HG02938 (cell line): ENCODE measurements at regions not wholly inside any gene's neighbourhood (a gene's known extent, or its start where the extent isn't known, plus 50 kb on each side); places are given as distances from the start of the nearest gene placed in this dataset.
"Not testable (repeated sequence)": the region's sequence is repeated elsewhere in the genome, so short reads cannot be mapped to it uniquely, and the experiment has no call there.

Experiments
- ATAC-seq: cut with Tn5 transposase; IDR thresholded peaks from one replicate; pipeline ENCODE4 v1.9.1; 2021; ENCODE audit warnings: mild to moderate bottlenecking, moderate library complexity; ENCODE audit not compliant: unreplicated experiment

GRCh38 chr14:106355007-106355791 lies 828.8 kb downstream of the TMEM121 start:
- not testable (repeated sequence) for ATAC-seq

DNA sequence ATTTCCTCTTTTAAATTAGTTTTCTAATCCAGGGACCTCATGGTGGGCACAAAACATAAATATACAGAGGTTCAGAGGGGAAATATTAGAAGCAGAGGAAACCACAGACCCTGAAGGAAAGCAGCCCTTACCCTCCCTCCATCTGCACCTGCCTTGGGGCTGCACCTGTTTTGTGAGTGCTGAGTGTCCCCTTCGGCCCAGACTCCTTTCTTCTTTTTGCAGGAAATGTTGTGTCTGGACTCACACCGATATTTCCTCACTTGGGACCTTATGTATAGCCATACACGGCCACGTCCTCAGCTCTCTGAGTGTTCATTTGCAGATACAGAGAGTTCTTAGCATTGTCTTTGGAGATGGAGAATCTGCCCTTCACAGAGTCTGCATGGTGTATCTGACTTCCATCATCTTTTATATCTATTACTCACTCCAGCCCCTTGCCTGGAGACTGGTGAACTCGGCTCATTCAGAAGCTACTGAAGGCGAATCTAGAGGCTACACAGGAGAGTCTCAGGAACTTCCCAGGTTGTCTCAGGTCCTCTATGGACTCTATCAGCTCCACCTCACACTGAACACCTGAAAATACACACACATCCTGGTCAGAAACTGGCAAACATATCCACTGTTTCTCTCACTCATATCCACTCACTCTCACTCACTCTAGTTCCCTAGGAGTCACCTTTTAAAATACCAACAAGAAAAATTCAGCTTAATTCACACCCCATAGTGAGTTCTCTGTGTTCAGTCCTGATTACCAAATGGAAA lies 829.7 kb downstream of the TMEM121 start:
- ATAC-seq, result not testable (repeated sequence)

DNA sequence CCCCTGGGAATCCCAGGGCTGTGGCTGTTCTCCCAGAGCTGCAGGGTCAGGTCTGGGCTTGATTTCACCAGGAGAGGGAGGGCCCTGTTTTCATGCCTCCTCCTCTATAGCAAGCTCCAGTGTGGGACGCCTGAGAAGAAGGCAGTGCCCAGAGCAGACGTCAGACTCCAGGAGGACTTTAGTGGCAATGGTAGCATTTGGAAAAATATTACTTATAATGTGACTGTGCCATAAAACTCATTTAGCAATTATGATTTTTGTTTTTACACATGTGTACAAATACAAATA lies 830.2 kb downstream of the TMEM121 start:
- ATAC-seq, result not testable (repeated sequence)

DNA sequence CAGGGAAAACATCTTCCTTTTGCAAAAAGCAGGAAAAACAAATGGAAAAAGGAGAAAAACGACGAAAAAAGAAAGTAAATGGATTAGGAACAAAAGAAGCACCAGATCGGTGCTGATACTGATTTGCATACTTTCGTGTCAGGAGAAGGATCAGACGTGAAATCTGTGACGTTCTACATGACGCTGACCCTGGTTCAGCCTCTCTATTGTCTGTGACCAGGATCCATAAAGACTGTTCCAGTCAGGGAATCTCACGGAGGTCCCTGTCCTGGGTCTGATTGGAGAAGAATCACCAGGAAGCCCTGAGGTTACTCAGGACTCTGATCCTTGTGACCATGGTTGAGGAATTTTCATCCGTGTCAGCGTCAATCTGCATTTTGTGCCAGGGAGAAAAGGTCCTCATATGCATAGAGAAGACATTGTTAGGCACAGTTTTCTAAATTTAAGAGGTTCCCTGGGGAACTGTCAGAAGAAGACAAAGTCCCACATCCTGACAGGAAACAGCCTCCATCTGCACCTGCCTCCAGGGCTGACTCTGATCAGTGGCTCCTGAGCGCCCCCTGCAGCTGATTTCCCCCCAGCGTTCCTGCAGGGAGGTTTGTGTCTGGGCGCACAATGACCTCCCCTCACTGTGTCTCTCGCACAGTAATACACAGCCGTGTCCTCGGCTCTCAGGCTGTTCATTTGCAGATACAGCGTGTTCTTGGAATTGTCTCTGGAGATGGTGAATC lies 832.9 kb downstream of the TMEM121 start:
- ATAC-seq, result not testable (repeated sequence)

GRCh38 chr14:106365371-106365770 lies 839.0 kb downstream of the TMEM121 start:
- ATAC-seq, result not testable (repeated sequence)

DNA sequence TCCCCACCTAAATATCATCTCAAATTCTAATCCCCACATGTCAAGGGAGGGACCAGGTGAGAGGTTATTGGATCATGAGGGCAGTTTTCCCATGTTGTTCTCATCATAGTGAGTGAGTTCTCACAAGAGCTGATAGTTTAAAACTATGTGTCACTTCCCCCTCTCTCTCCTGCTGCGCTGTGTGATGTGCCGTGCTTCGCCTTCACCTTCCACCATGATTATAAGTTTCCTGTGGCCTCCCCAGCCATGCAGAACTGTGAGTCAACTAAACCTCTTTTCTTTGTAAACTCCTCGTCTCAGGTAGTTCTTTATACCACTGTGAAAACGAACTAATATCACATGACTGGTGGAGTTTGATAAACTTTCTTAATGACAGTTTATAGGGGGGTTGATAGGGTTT lies 839.5 kb downstream of the TMEM121 start:
- ATAC-seq, result not testable (repeated sequence)

GRCh38 chr14:106366971-106367370 lies 840.6 kb downstream of the TMEM121 start:
- not testable (repeated sequence) for ATAC-seq

DNA sequence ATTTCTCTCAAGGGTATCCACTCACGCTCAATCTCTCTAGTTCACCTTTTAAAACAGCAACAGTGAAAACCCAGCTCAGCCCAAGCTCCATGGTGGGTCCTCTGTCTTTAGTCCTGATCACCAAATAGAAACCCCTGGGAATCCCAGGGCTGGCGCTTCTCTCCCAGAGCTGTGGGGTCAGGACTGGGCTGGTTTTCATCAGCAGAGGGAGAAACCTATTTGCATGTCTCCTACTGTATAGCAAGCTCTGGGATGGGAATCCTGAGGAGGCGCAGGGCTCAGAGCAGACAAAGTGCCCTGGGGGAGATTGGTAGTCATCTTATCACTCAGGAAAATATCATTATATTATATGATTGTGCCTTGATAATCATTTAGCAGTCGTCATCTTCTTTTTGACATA lies 843.1 kb downstream of the TMEM121 start:
- ATAC-seq, result not testable (repeated sequence)

GRCh38 chr14:106372870-106373652 lies 846.7 kb downstream of the TMEM121 start:
- no peak for ATAC-seq

GRCh38 chr14:106373653-106374110 lies 847.3 kb downstream of the TMEM121 start:
- ATAC-seq, result not testable (repeated sequence)

- ATAC-seq, result no peak
These were observed 851.0 kb downstream of the TMEM121 start for GRCh38 chr14:106377432-106377831.

GRCh38 chr14:106378191-106378590 lies 851.8 kb downstream of the TMEM121 start:
- no peak for ATAC-seq

DNA sequence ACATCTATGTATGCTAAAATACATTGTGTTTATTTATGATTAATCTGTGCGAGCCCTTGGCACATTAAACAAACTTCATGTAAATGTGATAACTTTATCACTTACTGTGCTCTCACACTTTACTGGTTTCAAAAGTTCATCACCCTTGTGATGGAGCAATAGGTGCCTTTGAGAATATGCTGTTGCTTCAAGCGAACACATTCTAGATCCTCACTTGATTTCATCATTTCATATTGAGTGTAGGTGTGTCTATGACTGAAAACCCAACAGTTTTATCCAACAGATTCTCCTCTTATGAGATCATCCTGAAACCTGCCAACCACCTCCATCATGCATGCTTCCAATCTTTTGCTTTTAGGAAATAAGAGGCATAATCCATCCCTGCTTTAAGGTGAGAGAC lies 854.4 kb downstream of the TMEM121 start:
- no peak for ATAC-seq

- not testable (repeated sequence) for ATAC-seq
These were observed 862.8 kb downstream of the TMEM121 start for GRCh38 chr14:106389186-106389585.

- ATAC-seq, result no peak
These were observed 864.0 kb downstream of the TMEM121 start for GRCh38 chr14:106390401-106390800.

GRCh38 chr14:106390947-106391346 lies 864.6 kb downstream of the TMEM121 start:
- no peak for ATAC-seq

- no peak for ATAC-seq
These were observed 867.4 kb downstream of the TMEM121 start for GRCh38 chr14:106393742-106394141.

DNA sequence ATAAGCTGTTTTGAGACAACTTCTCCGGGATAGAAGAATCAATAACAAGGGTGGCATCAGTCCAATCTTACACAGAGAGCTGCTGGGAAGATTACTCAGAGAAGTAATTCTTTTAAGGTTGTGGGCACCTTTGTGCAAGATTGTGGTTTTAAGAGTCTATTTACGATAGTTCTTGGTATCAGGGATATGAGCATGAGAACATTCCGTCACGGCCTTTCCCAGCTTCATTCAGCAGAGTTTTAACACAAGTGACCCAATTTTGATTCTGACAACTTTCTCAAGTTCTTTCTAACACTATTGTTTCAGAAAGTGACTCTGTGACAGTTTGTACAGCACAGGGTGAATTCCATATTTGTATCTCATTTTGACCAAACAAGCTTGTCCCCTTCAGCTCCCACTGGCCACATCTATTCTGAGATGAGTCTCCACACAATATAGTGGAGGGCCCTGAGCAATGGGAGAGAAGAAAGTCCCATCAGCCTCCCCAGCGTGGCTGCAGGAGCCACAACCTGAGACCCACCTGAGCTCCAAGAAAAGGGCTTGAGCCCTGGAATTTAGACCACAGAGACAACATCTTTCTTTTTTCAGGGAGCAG lies 869.2 kb downstream of the TMEM121 start:
- no peak for ATAC-seq

DNA sequence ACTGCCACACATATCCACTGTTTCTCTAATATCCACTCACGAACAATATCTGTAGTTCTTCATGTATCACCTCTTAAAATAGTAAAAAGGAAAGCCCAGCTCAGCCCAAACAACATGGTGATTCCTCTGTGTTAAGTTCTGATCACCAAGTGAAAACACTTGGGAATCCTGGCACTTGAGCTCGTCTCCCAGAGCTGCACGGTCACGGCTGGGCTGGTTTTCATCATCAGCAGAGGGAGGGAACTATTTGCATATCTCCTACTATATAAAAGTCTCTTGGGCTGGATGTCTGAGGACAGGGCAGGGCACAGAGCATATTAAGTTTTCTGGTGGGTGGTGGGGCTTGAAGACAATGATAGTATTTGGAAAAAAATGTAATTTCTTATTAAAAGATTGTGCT lies 870.6 kb downstream of the TMEM121 start:
- ATAC-seq, result no peak

GRCh38 chr14:106398931-106399331 lies 872.5 kb downstream of the TMEM121 start:
- not testable (repeated sequence) for ATAC-seq
